Mesendoderm (in vitro differentiated cells): ENCODE measurements at regions not wholly inside any gene's neighbourhood (a gene's known extent, or its start where the extent isn't known, plus 50 kb on each side); places are given as distances from the start of the nearest gene placed in this dataset.

Experiments used
- DNase-seq: peaks from one replicate; pipeline ENCODE4 v3.0.0; 2013
- H2AK5ac ChIP-seq: 2 replicates; pipeline ENCODE4 v1.6.1; 2013; ENCODE audit warnings: low read length, inconsistent platforms
- H2BK120ac ChIP-seq: 2 replicates; pipeline ENCODE4 v1.6.1; 2013; ENCODE audit warnings: low read depth, mild to moderate bottlenecking, low read length, moderate library complexity, mixed read lengths
- H2BK15ac ChIP-seq: replicated peaks from 2 replicates; pipeline ENCODE4 v1.6.1; 2013; ENCODE audit warnings: low read depth, mild to moderate bottlenecking, moderate library complexity
- H2BK5ac ChIP-seq: 2 replicates; pipeline ENCODE4 v1.6.1; 2013; ENCODE audit warnings: low read length, inconsistent platforms
- H3K18ac ChIP-seq: 2 replicates; pipeline ENCODE4 v1.6.1; 2013; ENCODE audit warnings: mild to moderate bottlenecking, low read length, mixed read lengths
- H3K23ac ChIP-seq: one replicate; pipeline ENCODE4 v1.6.1; 2013; ENCODE audit warnings: low read length
- H3K27ac ChIP-seq: 2 replicates; pipeline ENCODE4 v1.5.1; 2013; ENCODE audit warnings: low read depth, mild to moderate bottlenecking, inconsistent platforms, low read length, moderate library complexity
- H3K27me3 ChIP-seq: 2 replicates; pipeline ENCODE4 v1.6.1; 2013; ENCODE audit warnings: low read length, control low read depth, mild to moderate bottlenecking, inconsistent platforms; ENCODE audit not compliant: insufficient read depth, poor library complexity
- H3K36me3 ChIP-seq: 2 replicates; pipeline ENCODE4 v1.6.1; 2013; ENCODE audit warnings: low read length, inconsistent platforms; ENCODE audit not compliant: control insufficient read depth, insufficient read depth
- H3K4ac ChIP-seq: one replicate; pipeline ENCODE4 v1.6.1; 2013; ENCODE audit warnings: low read depth, mild to moderate bottlenecking, low read length, moderate library complexity
- H3K4me1 ChIP-seq: 2 replicates; pipeline ENCODE4 v1.6.1; 2013; ENCODE audit warnings: low read depth, low read length, inconsistent platforms; ENCODE audit not compliant: control insufficient read depth
- H3K4me2 ChIP-seq: 2 replicates; pipeline ENCODE4 v1.6.1; 2013; ENCODE audit warnings: low read length
- H3K4me3 ChIP-seq: 2 replicates; pipeline ENCODE4 v1.5.1; 2013; ENCODE audit warnings: mild to moderate bottlenecking, low read length
- H3K56ac ChIP-seq: one replicate; pipeline ENCODE4 v1.6.1; 2013; ENCODE audit warnings: low read length
- H3K79me1 ChIP-seq: 2 replicates; pipeline ENCODE4 v1.6.1; 2013; ENCODE audit warnings: low read length, inconsistent platforms
- H3K79me2 ChIP-seq: 2 replicates; pipeline ENCODE4 v1.6.1; 2013; ENCODE audit warnings: mild to moderate bottlenecking, low read length; ENCODE audit not compliant: control insufficient read depth, insufficient read depth
- H3K9ac ChIP-seq: 2 replicates; pipeline ENCODE4 v1.6.1; 2013; ENCODE audit warnings: low read length, inconsistent platforms
- H4K5ac ChIP-seq: one replicate; pipeline ENCODE4 v1.6.1; 2013; ENCODE audit warnings: low read length
- H4K8ac ChIP-seq: one replicate; pipeline ENCODE4 v1.6.1; 2013; ENCODE audit warnings: low read depth, mild to moderate bottlenecking, control low read depth, low read length, moderate library complexity
- WGBS: extraction: QIAGEN DNeasy Blood & Tissue Kit; methylation state at CpG from one replicate; pipeline ENCODE4 v1.1.7; 2013; ENCODE audit warnings: low lambda C conversion rate, missing lambda C conversion rate; ENCODE audit not compliant: insufficient coverage; ENCODE audit errors: extremely low coverage; 5-methylcytosine and 5-hydroxymethylcytosine counted together

DNA sequence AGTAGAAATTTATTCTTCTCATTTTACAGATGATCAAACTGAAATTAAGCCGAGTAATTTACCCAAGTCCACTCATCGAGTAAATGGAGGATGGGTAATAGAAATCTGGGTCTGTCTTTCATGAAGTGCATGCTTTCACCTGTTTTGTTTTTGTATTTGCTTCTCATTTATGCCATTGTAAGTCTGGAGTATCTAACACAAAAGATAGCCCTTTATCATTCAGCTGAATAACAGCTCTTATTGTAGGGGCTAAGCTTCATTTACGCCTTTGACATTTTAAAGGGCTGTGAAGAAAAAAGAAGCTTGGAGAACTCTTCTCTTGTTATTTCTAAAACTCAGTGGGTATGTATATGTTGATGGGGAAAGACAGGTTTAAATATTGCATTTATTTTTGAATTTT lies 1196.2 kb upstream of the TENM4 start:
- no peak overlapping the region for H2BK120ac ChIP-seq
- H2AK5ac ChIP-seq: no peak overlapping the region
- no peaks in the 10 kb centered on the region for H3K4me1 ChIP-seq
- no peak overlapping the region for H2BK15ac ChIP-seq
- H3K4me3 ChIP-seq: no peak overlapping the region
- H4K8ac ChIP-seq: no peak overlapping the region
- H3K4me2 ChIP-seq: no peak overlapping the region
- no CpG with 5 or more reads among the region's 3 CpGs for WGBS
- H3K4ac ChIP-seq: no peak overlapping the region
- no peak for DNase-seq
- no peak overlapping the region for H3K9ac ChIP-seq
- H3K79me1 ChIP-seq: no peaks in the 10 kb centered on the region
- no peak overlapping the region for H2BK5ac ChIP-seq
- no peak overlapping the region for H3K23ac ChIP-seq
- H3K18ac ChIP-seq: no peak overlapping the region
- H3K27ac ChIP-seq: no peak overlapping the region
- no peaks in the 10 kb centered on the region for H3K27me3 ChIP-seq
- H3K56ac ChIP-seq: no peak overlapping the region
- H3K79me2 ChIP-seq: no peaks in the 10 kb centered on the region
- no peaks in the 10 kb centered on the region for H3K36me3 ChIP-seq
- H4K5ac ChIP-seq: no peak overlapping the region

DNA sequence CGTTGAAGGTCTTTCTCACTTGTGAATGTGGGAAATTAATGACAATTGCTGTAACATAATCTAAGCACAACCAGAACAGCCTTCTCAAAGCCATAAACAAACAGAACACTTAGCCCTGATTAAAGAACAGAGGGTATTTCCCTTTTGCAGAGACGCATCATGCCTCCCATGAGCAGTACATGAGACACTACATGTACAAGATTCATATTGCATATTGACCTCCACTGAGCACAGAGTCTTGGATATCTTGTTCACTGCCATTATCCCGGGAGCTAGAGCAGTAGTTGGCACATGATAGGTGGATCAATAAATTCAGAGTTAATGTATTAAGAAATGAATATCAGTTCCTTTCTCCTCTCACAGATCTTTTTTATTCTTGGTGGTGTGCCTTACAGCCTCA lies 1194.3 kb upstream of the TENM4 start:
- no peak overlapping the region for H3K27ac ChIP-seq
- no peaks in the 10 kb centered on the region for H3K79me1 ChIP-seq
- no peak overlapping the region for H2AK5ac ChIP-seq
- H3K9ac ChIP-seq: no peak overlapping the region
- H3K4ac ChIP-seq: no peak overlapping the region
- no peak overlapping the region for H3K56ac ChIP-seq
- no peak overlapping the region for H4K8ac ChIP-seq
- H3K23ac ChIP-seq: no peak overlapping the region
- no peak overlapping the region for H2BK5ac ChIP-seq
- no peaks in the 10 kb centered on the region for H3K79me2 ChIP-seq
- H3K4me2 ChIP-seq: no peak overlapping the region
- WGBS: no CpG with 5 or more reads among the region's 3 CpGs
- no peak for DNase-seq
- no peaks in the 10 kb centered on the region for H3K36me3 ChIP-seq
- no peak overlapping the region for H3K4me3 ChIP-seq
- H3K18ac ChIP-seq: no peak overlapping the region
- H2BK15ac ChIP-seq: no peak overlapping the region
- peak overlapping the region; percentile 82 for H2BK120ac ChIP-seq
- no peak overlapping the region for H4K5ac ChIP-seq
- H3K4me1 ChIP-seq: no peaks in the 10 kb centered on the region
- no peaks in the 10 kb centered on the region for H3K27me3 ChIP-seq

DNA sequence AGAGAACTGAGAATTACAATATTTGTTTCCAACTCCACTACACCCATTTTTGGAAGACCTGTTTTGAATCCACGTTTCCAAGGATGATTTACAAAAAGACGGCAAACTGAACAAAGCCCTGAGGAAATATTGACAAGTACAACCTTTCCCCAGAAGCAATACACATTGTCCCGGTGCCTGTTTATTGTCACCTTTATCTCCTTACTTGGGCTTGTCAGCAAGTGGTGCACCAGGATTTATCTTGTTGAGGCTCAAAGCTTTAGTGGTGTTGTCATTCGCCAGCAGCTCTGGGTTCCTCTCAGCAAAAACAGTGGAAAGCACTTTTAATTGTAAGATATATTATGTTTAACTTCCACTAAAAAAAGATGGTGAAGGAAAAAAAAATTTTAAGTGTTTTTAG lies 1191.9 kb upstream of the TENM4 start:
- Histone ChIP-seq H4K5ac (no peak overlapping the region), H3K56ac (peak overlapping the region; percentile 19), H3K79me2 (no peaks in the 10 kb centered on the region), H3K27ac (no peak overlapping the region), H3K79me1 (no peaks in the 10 kb centered on the region), H2BK5ac (no peak overlapping the region), H4K8ac (no peak overlapping the region), H3K4me3 (no peak overlapping the region), H2AK5ac (no peak overlapping the region), H3K36me3 (no peaks in the 10 kb centered on the region), H3K4me1 (no peaks in the 10 kb centered on the region), H3K23ac (no peak overlapping the region), H3K4ac (no peak overlapping the region), H3K9ac (no peak overlapping the region), H3K4me2 (no peak overlapping the region), H3K27me3 (no peaks in the 10 kb centered on the region), H2BK120ac (no peak overlapping the region), H3K18ac (no peak overlapping the region), H2BK15ac (no peak overlapping the region)
- peak; percentile 67 for DNase-seq
- no CpG with 5 or more reads among the region's 4 CpGs for WGBS

DNA sequence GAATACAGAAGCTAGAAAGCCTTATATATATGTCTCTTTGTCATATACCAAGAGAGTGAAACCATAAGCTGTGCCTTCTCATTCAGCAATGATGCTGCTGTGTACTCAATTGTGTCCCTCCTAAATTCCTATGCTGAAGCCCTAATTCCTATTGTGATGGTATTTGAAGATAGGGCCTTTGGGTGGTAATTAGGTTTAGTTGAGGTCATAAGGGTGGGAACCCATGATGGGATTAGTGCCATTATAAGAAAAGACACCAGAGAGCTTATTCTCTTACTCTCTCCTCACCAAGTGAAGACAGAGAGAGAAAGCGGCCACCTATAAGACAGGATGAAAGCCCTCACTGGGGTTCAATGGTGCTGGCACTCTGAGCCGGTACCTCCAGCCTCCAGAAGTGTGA lies 1191.3 kb upstream of the TENM4 start:
- Histone ChIP-seq H3K4me3 (no peak overlapping the region), H3K36me3 (no peaks in the 10 kb centered on the region), H2BK15ac (no peak overlapping the region), H3K4me1 (no peaks in the 10 kb centered on the region), H3K18ac (peak overlapping the region; percentile 84), H3K4me2 (no peak overlapping the region), H3K79me2 (no peaks in the 10 kb centered on the region), H3K56ac (peak overlapping the region; percentile 19), H2BK120ac (no peak overlapping the region), H4K8ac (no peak overlapping the region), H2BK5ac (no peak overlapping the region), H3K9ac (no peak overlapping the region), H4K5ac (no peak overlapping the region), H3K27ac (no peak overlapping the region), H3K23ac (no peak overlapping the region), H2AK5ac (no peak overlapping the region), H3K4ac (no peak overlapping the region), H3K79me1 (no peaks in the 10 kb centered on the region), H3K27me3 (no peaks in the 10 kb centered on the region)
- peak; percentile 56 for DNase-seq
- WGBS: no CpG with 5 or more reads among the region's 2 CpGs

DNA sequence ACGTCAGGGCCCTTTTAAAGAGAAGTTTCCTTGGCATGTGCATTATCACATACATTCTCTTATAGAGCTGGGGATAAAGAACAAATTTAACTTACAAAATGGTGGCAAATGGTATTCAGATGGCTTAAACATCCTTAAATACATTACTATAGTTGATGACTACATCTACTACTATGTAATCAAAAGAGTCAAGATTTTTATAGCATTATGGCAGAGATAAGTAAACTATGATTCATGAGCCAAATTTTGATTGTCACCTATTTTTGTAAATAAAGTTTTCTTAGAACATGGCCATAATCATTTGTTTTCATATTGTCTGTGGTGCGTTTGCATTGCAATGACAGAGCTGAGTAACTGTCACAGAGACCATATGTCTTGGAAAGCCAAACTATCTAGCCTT lies 1188.6 kb upstream of the TENM4 start:
- Histone ChIP-seq H3K23ac (no peak overlapping the region), H3K4me1 (no peaks in the 10 kb centered on the region), H3K27ac (no peak overlapping the region), H3K18ac (no peak overlapping the region), H4K5ac (no peak overlapping the region), H3K36me3 (no peaks in the 10 kb centered on the region), H2BK15ac (peak overlapping the region; percentile 21), H3K4me3 (no peak overlapping the region), H2BK120ac (no peak overlapping the region), H3K27me3 (no peaks in the 10 kb centered on the region), H3K4me2 (no peak overlapping the region), H3K4ac (no peak overlapping the region), H3K9ac (no peak overlapping the region), H3K79me2 (no peaks in the 10 kb centered on the region), H3K56ac (no peak overlapping the region), H3K79me1 (no peaks in the 10 kb centered on the region), H2BK5ac (no peak overlapping the region), H4K8ac (no peak overlapping the region), H2AK5ac (no peak overlapping the region)
- no peak for DNase-seq
- WGBS: no CpG with 5 or more reads among the region's 2 CpGs

DNA sequence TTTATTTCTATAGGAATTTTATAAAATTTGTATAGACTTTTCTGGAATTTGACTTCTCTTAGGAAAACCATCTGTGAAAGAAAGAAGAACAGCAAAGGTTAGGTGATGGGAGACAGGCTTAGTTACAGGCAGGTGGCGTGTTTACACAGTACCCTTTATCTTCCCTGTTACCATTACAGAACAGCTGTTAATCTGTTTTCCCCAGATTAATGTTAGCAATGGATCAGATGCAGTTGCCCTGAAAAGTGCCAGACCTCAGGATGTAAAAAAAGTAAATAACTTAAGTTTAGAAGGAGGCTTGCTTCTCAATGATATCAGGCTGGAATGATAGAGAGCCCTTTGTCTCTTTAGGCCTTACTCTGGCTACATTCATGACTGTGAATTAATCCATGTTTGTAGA lies 1186.5 kb upstream of the TENM4 start:
- no peak overlapping the region for H2AK5ac ChIP-seq
- H3K56ac ChIP-seq: no peak overlapping the region
- no peak overlapping the region for H3K27ac ChIP-seq
- no peaks in the 10 kb centered on the region for H3K79me1 ChIP-seq
- H2BK120ac ChIP-seq: no peak overlapping the region
- no CpG with 5 or more reads among the region's 1 CpG for WGBS
- no peaks in the 10 kb centered on the region for H3K79me2 ChIP-seq
- no peak overlapping the region for H3K4me3 ChIP-seq
- H2BK5ac ChIP-seq: no peak overlapping the region
- no peak overlapping the region for H3K18ac ChIP-seq
- no peak overlapping the region for H4K8ac ChIP-seq
- no peak overlapping the region for H4K5ac ChIP-seq
- no peak overlapping the region for H2BK15ac ChIP-seq
- H3K4me2 ChIP-seq: no peak overlapping the region
- no peak overlapping the region for H3K9ac ChIP-seq
- H3K4ac ChIP-seq: no peak overlapping the region
- H3K4me1 ChIP-seq: no peaks in the 10 kb centered on the region
- H3K23ac ChIP-seq: no peak overlapping the region
- DNase-seq: peak; percentile 51
- no peaks in the 10 kb centered on the region for H3K27me3 ChIP-seq
- H3K36me3 ChIP-seq: no peaks in the 10 kb centered on the region
